SU-DHL-6 (cell line): ENCODE measurements at regions not wholly inside any gene's neighbourhood (a gene's known extent, or its start where the extent isn't known, plus 50 kb on each side); places are given as distances from the start of the nearest gene placed in this dataset.

Source experiments
- H2AFZ ChIP-seq: fragments of 200-600 bp; sonication (generic); 2 replicates; pipeline ENCODE4 v1.6.1; 2014; ENCODE audit warnings: low read depth, mild to moderate bottlenecking, moderate library complexity, mixed read lengths, antibody characterized with exemption, low read length; ENCODE audit not compliant: severe bottlenecking
- H3F3A ChIP-seq: fragments of 200-600 bp; shearing (Covaris generic); 2 replicates; pipeline ENCODE4 v1.6.0; 2016; ENCODE audit warnings: antibody characterized with exemption, mild to moderate bottlenecking; ENCODE audit not compliant: insufficient read depth
- H3K27ac ChIP-seq: fragments of 200-600 bp; sonication (generic); 2 replicates; pipeline ENCODE4 v1.5.1; 2016; ENCODE audit warnings: low read depth, mild to moderate bottlenecking, low read length, moderate library complexity, mixed read lengths
- H3K27me3 ChIP-seq: fragments of 200-600 bp; sonication (generic), shearing (Covaris generic); 2 replicates; pipeline ENCODE4 v1.6.0; 2014; ENCODE audit warnings: mild to moderate bottlenecking, low read length
- H3K36me3 ChIP-seq: fragments of 200-600 bp; sonication (generic); 2 replicates; pipeline ENCODE4 v1.6.1; 2014; ENCODE audit warnings: mild to moderate bottlenecking, low read length, mixed read lengths
- H3K4me2 ChIP-seq: fragments of 300-600, 200-600 bp; shearing (Covaris generic), sonication (generic); 2 replicates; pipeline ENCODE4 v1.6.0; 2014; ENCODE audit warnings: low read length, low read depth, mild to moderate bottlenecking; ENCODE audit not compliant: poor library complexity, severe bottlenecking
- H3K4me3 ChIP-seq: fragments of 200-600 bp; sonication (generic); 2 replicates; pipeline ENCODE4 v1.5.1; 2014; ENCODE audit warnings: antibody characterized with exemption, low read length, mild to moderate bottlenecking, mixed read lengths; ENCODE audit not compliant: insufficient read depth, poor library complexity, severe bottlenecking
- H3K79me2 ChIP-seq: fragments of 200-600 bp; sonication (generic); 2 replicates; pipeline ENCODE4 v1.6.1; 2014; ENCODE audit warnings: mild to moderate bottlenecking, low read length, moderate library complexity; ENCODE audit not compliant: insufficient read depth
- H3K9ac ChIP-seq: fragments of 200-600 bp; sonication (generic); 2 replicates; pipeline ENCODE4 v1.7.0; 2014; ENCODE audit warnings: mild to moderate bottlenecking, low read length
- H3K9me2 ChIP-seq: fragments of 200-600 bp; sonication (generic); replicated peaks from 2 replicates; pipeline ENCODE4 v1.6.1; 2014; ENCODE audit warnings: low read length; ENCODE audit not compliant: insufficient read depth
- H3K9me3 ChIP-seq: fragments of 200-600 bp; sonication (generic); 2 replicates; pipeline ENCODE4 v1.6.1; 2014; ENCODE audit warnings: low read length, mixed read lengths; ENCODE audit not compliant: insufficient read depth
- H4K20me1 ChIP-seq: fragments of 200-600 bp; sonication (generic); 2 replicates; pipeline ENCODE4 v1.6.1; 2014; ENCODE audit warnings: low read depth, mild to moderate bottlenecking, antibody characterized with exemption, low read length, moderate library complexity, mixed read lengths
- EZH2phosphoT487 ChIP-seq: fragments of 200-600 bp; sonication (generic), shearing (Covaris generic); conservative IDR thresholded peaks from 2 replicates; pipeline ENCODE4 v1.6.1; 2018; ENCODE audit warnings: mild to moderate bottlenecking, antibody characterized with exemption, low read length, moderate library complexity, mixed read lengths
- TF ChIP-seq, protein P1 (sequence below): fragments of 200-600 bp; sonication (generic); IDR thresholded peaks from one replicate; pipeline ENCODE4 v1.5.1; 2017; ENCODE audit warnings: antibody characterized with exemption, mild to moderate bottlenecking, low read length, moderate library complexity; ENCODE audit not compliant: insufficient read depth, poor library complexity, severe bottlenecking

DNA sequence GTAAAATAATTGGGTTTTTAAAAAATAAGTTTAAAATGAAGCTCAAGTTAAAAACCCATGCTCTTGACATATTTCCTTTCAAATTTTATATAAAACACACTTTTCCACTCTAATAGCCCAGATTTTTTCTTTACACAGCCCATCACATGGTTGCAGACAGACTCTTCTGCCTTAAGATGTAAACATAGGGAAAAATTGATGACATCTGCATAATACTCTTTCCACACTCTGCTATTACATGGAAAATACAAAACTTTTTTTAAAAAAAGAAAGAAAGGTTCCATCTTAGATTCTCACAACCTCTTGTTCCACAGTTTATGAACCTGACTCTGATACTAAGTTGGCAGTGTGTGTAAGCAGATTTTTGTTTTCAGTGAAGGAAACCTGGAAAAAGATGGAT, 120.8 kb upstream of the ZNF648 start:
- H3K4me2 ChIP-seq: no peak overlapping the region
- H2AFZ ChIP-seq: no peak overlapping the region
- no peak overlapping the region for H3K4me3 ChIP-seq
- no peaks in the 10 kb centered on the region for H3K36me3 ChIP-seq
- no peaks in the 10 kb centered on the region for H4K20me1 ChIP-seq
- no peaks in the 10 kb centered on the region for H3F3A ChIP-seq
- no peak for TF ChIP-seq EZH2phosphoT487
- TF ChIP-seq, protein P1, sequence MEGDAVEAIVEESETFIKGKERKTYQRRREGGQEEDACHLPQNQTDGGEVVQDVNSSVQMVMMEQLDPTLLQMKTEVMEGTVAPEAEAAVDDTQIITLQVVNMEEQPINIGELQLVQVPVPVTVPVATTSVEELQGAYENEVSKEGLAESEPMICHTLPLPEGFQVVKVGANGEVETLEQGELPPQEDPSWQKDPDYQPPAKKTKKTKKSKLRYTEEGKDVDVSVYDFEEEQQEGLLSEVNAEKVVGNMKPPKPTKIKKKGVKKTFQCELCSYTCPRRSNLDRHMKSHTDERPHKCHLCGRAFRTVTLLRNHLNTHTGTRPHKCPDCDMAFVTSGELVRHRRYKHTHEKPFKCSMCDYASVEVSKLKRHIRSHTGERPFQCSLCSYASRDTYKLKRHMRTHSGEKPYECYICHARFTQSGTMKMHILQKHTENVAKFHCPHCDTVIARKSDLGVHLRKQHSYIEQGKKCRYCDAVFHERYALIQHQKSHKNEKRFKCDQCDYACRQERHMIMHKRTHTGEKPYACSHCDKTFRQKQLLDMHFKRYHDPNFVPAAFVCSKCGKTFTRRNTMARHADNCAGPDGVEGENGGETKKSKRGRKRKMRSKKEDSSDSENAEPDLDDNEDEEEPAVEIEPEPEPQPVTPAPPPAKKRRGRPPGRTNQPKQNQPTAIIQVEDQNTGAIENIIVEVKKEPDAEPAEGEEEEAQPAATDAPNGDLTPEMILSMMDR: no peak
- H3K27me3 ChIP-seq: no peaks in the 10 kb centered on the region
- H3K9me2 ChIP-seq: no peaks in the 10 kb centered on the region
- H3K79me2 ChIP-seq: no peaks in the 10 kb centered on the region
- H3K9me3 ChIP-seq: no peaks in the 10 kb centered on the region
- no peak overlapping the region for H3K9ac ChIP-seq
- H3K27ac ChIP-seq: no peak overlapping the region

DNA sequence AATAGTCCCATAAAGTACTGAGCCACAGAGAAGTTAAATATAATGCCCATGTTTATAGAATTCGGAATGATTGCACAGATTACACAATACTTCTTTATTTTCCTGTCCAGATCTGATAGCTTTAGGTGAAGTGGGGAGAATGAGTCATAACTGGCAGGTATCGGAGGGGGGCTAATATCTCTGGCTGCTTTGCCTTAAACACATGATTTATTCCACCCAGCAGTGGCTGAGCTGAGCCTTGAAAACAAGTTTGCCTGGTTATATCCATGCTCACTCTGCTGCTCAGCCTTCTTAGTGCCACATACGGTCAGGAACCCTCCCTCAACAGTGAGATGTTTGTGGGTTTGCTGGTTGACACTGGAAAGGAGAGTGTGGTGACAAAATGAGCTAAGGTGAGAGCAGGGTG, 119.7 kb upstream of the ZNF648 start:
- no peak overlapping the region for H3K4me2 ChIP-seq
- H3K27me3 ChIP-seq: no peaks in the 10 kb centered on the region
- H2AFZ ChIP-seq: no peak overlapping the region
- H3K27ac ChIP-seq: no peak overlapping the region
- H3K4me3 ChIP-seq: no peak overlapping the region
- H3F3A ChIP-seq: no peaks in the 10 kb centered on the region
- no peaks in the 10 kb centered on the region for H3K79me2 ChIP-seq
- no peak overlapping the region for H3K9ac ChIP-seq
- no peaks in the 10 kb centered on the region for H4K20me1 ChIP-seq
- H3K9me3 ChIP-seq: no peaks in the 10 kb centered on the region
- no peaks in the 10 kb centered on the region for H3K9me2 ChIP-seq
- no peak for TF ChIP-seq EZH2phosphoT487
- TF ChIP-seq, protein P1: no peak
- no peaks in the 10 kb centered on the region for H3K36me3 ChIP-seq

DNA sequence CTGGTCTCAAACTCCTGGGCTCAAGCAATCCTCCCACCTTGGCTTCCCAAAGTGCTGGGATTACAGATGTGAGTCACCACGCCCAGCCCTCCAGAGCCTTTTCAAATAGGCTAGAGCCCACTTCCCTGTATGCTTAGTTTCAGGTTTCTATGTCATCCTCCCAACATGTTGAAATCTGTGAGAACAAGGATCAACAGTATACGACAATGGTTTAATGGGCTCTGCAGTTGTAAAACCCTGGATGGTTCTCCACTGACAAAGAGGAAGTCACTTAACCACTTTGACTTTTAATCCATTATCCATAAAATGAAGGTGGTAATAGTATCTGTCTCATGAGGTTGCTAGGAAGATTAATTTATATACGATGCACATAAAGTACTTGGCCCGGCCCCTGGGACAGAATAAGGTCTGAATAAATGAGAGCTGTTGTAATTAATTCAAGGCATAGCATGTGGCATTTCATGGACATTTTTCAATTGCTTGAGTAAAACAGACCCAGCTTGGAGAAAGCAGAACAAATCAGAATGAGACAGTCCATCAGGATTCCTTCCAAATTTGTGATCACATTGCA, 113.9 kb upstream of the ZNF648 start:
- H3K36me3 ChIP-seq: no peaks in the 10 kb centered on the region
- H3K79me2 ChIP-seq: no peaks in the 10 kb centered on the region
- no peak overlapping the region for H3K9ac ChIP-seq
- H3K27me3 ChIP-seq: no peaks in the 10 kb centered on the region
- H2AFZ ChIP-seq: no peak overlapping the region
- H3K9me2 ChIP-seq: no peaks in the 10 kb centered on the region
- H3K4me2 ChIP-seq: no peak overlapping the region
- TF ChIP-seq, protein P1: no peak
- no peaks in the 10 kb centered on the region for H4K20me1 ChIP-seq
- no peaks in the 10 kb centered on the region for H3F3A ChIP-seq
- no peak overlapping the region for H3K27ac ChIP-seq
- H3K9me3 ChIP-seq: no peaks in the 10 kb centered on the region
- H3K4me3 ChIP-seq: no peak overlapping the region
